ENCODE measurements at regions not wholly inside any gene's neighbourhood (a gene's known extent, or its start where the extent isn't known, plus 50 kb on each side); places are given as distances from the start of the nearest gene placed in this dataset.

- TF ChIP-seq EZH2 (IDR thresholded peaks at IDR 0.05; ENCODE audit: borderline replicate concordance, low read length), result no peak
- no peak for TF ChIP-seq CTCF (conservative IDR thresholded peaks at IDR 0.05 in 1 of 2, IDR thresholded peaks at IDR 0.05 in 1 of 2; ENCODE audit: extremely low read depth in 1 of 2, insufficient read depth in 1 of 2, low read depth in 1 of 2, low read length in 2 of 2)
These were observed 75.0 kb upstream of the FHIP2A start for GRCh38 chr10:114746531-114746930.
